ENCODE measurements at regions not wholly inside any gene's neighbourhood (a gene's known extent, or its start where the extent isn't known, plus 50 kb on each side); places are given as distances from the start of the nearest gene placed in this dataset.

GRCh38 chr16:52309446-52310416, 237.2 kb downstream of the TOX3 start:
- H3K27ac ChIP-seq (ENCODE audit: low read depth in 1 of 2, low read length in 1 of 2): no peak overlapping the region
- DNase-seq: peak in 2 of 3 donors; percentile 15 to 32
- no peak overlapping the region for H3K9ac ChIP-seq (ENCODE audit: insufficient read depth in 1 of 2, low read length in 2 of 2)
- WGBS, 2 donors: 76 to 80% methylated on average over 6 of the region's 6 CpGs
- H3K4me1 ChIP-seq (ENCODE audit: control insufficient read depth in 5 of 5, insufficient read depth in 5 of 5, low read length in 5 of 5): peaks cover 0 to 19% (median 0%) of the 10 kb centered on the region in 5 donors
- no peaks in the 10 kb centered on the region for H3K36me3 ChIP-seq (ENCODE audit: control insufficient read depth in 4 of 4, insufficient read depth in 4 of 4, low read length in 4 of 4)
- no peaks in the 10 kb centered on the region for H3K27me3 ChIP-seq (ENCODE audit: control insufficient read depth in 3 of 3, insufficient read depth in 3 of 3, low read length in 2 of 3)
- ATAC-seq (ENCODE audit: insufficient read depth, low FRiP score): no peak
- no peak overlapping the region for H3K4me3 ChIP-seq
- H3K9me3 ChIP-seq (ENCODE audit: control insufficient read depth in 4 of 4, insufficient read depth in 3 of 4, low read length in 3 of 4): no peaks in the 10 kb centered on the region
- no peak for TF ChIP-seq CTCF (IDR thresholded peaks at IDR 0.05; ENCODE audit: control extremely low read depth, extremely low read depth)

GRCh38 chr16:52308051-52308450, 238.9 kb downstream of the TOX3 start:
- ATAC-seq (ENCODE audit: insufficient read depth, low FRiP score): no peak
- no peak overlapping the region for H3K4me3 ChIP-seq
- no peaks in the 10 kb centered on the region for H3K9me3 ChIP-seq (ENCODE audit: control insufficient read depth in 4 of 4, insufficient read depth in 3 of 4, low read length in 3 of 4)
- no peak for TF ChIP-seq CTCF (IDR thresholded peaks at IDR 0.05; ENCODE audit: control extremely low read depth, extremely low read depth)
- 28 to 45% methylated on average over 3 of the region's 3 CpGs for WGBS, 2 donors
- no peak overlapping the region for H3K27ac ChIP-seq (ENCODE audit: low read depth in 1 of 2, low read length in 1 of 2)
- H3K36me3 ChIP-seq (ENCODE audit: control insufficient read depth in 4 of 4, insufficient read depth in 4 of 4, low read length in 4 of 4): no peaks in the 10 kb centered on the region
- peaks cover 0 to 14% (median 0%) of the 10 kb centered on the region in 5 donors for H3K4me1 ChIP-seq (ENCODE audit: control insufficient read depth in 5 of 5, insufficient read depth in 5 of 5, low read length in 5 of 5)
- no peak overlapping the region for H3K9ac ChIP-seq (ENCODE audit: insufficient read depth in 1 of 2, low read length in 2 of 2)
- H3K27me3 ChIP-seq (ENCODE audit: control insufficient read depth in 3 of 3, insufficient read depth in 3 of 3, low read length in 2 of 3): no peaks in the 10 kb centered on the region
- DNase-seq: peak in 1 of 3 donors; percentile 84

- Histone ChIP-seq H3K36me3 (ENCODE audit: control insufficient read depth in 4 of 4, insufficient read depth in 4 of 4, low read length in 4 of 4) (no peaks in the 10 kb centered on the region), H3K27me3 (ENCODE audit: control insufficient read depth in 3 of 3, insufficient read depth in 3 of 3, low read length in 2 of 3) (no peaks in the 10 kb centered on the region), H3K4me1 (ENCODE audit: control insufficient read depth in 5 of 5, insufficient read depth in 5 of 5, low read length in 5 of 5) (no peaks in the 10 kb centered on the region), H3K9me3 (ENCODE audit: control insufficient read depth in 4 of 4, insufficient read depth in 3 of 4, low read length in 3 of 4) (peaks cover 0 to 2% (median 0%) of the 10 kb centered on the region in 4 donors), H3K27ac (ENCODE audit: low read depth in 1 of 2, low read length in 1 of 2) (no peak overlapping the region), H3K4me3 (no peak overlapping the region), H3K9ac (ENCODE audit: insufficient read depth in 1 of 2, low read length in 2 of 2) (no peak overlapping the region)
- no peak for TF ChIP-seq CTCF (IDR thresholded peaks at IDR 0.05; ENCODE audit: control extremely low read depth, extremely low read depth)
- 89 to 90% methylated on average over 4 of the region's 4 CpGs for WGBS, 2 donors
- DNase-seq: no peak
- no peak for ATAC-seq (ENCODE audit: insufficient read depth, low FRiP score)
Measured at GRCh38 chr16:52301026-52301425, 245.9 kb downstream of the TOX3 start.

All from lung (tissue), 11 donors.